ENCODE measurements at regions not wholly inside any gene's neighbourhood (a gene's known extent, or its start where the extent isn't known, plus 50 kb on each side); places are given as distances from the start of the nearest gene placed in this dataset.

DNA sequence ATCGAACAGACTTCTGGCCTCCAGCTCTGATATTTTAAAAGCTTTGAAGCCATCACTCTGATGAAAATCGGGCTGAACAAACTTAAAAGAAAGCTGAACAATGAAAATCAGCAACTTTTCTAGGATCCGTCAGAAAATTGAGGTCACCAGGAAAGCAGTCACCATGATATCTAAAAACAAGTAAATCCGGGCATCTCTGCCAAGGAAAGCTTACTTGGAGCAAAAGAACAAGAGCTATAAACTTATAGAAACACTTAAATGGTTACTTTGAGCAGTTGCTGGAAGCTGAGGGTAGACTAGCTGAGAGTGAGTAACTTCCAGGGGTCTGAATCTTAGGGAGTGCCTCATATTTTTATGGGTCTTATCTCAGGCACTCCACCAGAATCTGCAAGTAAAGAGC lies 1043.0 kb upstream of the CDH18 start:
- TF ChIP-seq ZBTB7A (IDR thresholded peaks at IDR 0.05; ENCODE audit: low read depth), result no peak
- no peak for TF ChIP-seq CEBPB (IDR thresholded peaks at IDR 0.05)
- TF ChIP-seq, protein P1, sequence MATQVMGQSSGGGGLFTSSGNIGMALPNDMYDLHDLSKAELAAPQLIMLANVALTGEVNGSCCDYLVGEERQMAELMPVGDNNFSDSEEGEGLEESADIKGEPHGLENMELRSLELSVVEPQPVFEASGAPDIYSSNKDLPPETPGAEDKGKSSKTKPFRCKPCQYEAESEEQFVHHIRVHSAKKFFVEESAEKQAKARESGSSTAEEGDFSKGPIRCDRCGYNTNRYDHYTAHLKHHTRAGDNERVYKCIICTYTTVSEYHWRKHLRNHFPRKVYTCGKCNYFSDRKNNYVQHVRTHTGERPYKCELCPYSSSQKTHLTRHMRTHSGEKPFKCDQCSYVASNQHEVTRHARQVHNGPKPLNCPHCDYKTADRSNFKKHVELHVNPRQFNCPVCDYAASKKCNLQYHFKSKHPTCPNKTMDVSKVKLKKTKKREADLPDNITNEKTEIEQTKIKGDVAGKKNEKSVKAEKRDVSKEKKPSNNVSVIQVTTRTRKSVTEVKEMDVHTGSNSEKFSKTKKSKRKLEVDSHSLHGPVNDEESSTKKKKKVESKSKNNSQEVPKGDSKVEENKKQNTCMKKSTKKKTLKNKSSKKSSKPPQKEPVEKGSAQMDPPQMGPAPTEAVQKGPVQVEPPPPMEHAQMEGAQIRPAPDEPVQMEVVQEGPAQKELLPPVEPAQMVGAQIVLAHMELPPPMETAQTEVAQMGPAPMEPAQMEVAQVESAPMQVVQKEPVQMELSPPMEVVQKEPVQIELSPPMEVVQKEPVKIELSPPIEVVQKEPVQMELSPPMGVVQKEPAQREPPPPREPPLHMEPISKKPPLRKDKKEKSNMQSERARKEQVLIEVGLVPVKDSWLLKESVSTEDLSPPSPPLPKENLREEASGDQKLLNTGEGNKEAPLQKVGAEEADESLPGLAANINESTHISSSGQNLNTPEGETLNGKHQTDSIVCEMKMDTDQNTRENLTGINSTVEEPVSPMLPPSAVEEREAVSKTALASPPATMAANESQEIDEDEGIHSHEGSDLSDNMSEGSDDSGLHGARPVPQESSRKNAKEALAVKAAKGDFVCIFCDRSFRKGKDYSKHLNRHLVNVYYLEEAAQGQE (IDR thresholded peaks at IDR 0.05; ENCODE audit: low read depth), result no peak
- TF ChIP-seq, protein P2, sequence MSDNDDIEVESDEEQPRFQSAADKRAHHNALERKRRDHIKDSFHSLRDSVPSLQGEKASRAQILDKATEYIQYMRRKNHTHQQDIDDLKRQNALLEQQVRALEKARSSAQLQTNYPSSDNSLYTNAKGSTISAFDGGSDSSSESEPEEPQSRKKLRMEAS (IDR thresholded peaks at IDR 0.05), result no peak

Data from Ishikawa (cell line).